ENCODE measurements at regions not wholly inside any gene's neighbourhood (a gene's known extent, or its start where the extent isn't known, plus 50 kb on each side); places are given as distances from the start of the nearest gene placed in this dataset.

DNA sequence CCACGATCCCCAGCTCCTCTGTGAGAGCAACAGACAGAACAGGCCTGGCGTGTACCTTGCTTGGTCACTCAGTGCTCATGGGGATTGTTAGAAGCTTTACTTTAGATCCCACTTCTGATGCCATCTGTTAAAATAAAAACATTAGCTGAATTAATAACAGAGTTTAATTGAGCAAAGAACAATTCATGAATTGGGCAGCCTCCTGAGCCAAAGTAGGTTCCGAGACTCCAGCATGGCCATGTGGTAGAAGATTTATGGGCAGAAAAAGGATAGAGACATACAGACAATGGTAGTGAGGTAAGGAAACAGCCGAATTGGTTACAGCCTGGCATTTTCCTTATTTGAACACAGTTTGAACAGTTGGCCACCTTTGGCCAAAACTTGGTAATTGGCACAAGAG, 223.9 kb upstream of the TRPC4 start:
- Histone ChIP-seq H3K9me1 (ENCODE audit: insufficient read depth, low read length) (no peaks in the 10 kb centered on the region), H3K56ac (ENCODE audit: extremely low read depth, insufficient read depth, low read length) (no peak overlapping the region), H3K4me3 (ENCODE audit: insufficient read depth, low read depth, low read length) (no peak overlapping the region), H2AK5ac (ENCODE audit: low read depth, low read length) (no peak overlapping the region), H3K4ac (ENCODE audit: low read depth, low read length) (no peak overlapping the region), H4K5ac (ENCODE audit: low read depth, low read length) (no peak overlapping the region), H3K4me2 (ENCODE audit: low read depth, low read length) (no peak overlapping the region), H3K14ac (replicated peaks; ENCODE audit: low read depth, low read length) (no peak overlapping the region), H3K18ac (ENCODE audit: low read depth, low read length) (no peak overlapping the region), H2BK15ac (ENCODE audit: low read depth, low read length) (no peak overlapping the region), H4K91ac (ENCODE audit: insufficient read depth, low read depth, low read length) (no peak overlapping the region), H3K79me1 (ENCODE audit: low read depth in 1 of 2, low read length in 2 of 2) (no peaks in the 10 kb centered on the region), H3K36me3 (ENCODE audit: control insufficient read depth, insufficient read depth, low read length) (no peaks in the 10 kb centered on the region), H3K23ac (ENCODE audit: low read depth, low read length) (no peak overlapping the region), H3K9ac (ENCODE audit: low read depth, low read length) (no peak overlapping the region), H2AK9ac (replicated peaks; ENCODE audit: low read depth, low read length, poor library complexity) (no peak overlapping the region), H2BK5ac (ENCODE audit: low read depth, low read length, poor library complexity, severe bottlenecking) (no peak overlapping the region), H2AFZ (replicated peaks; ENCODE audit: low read length, poor library complexity) (no peak overlapping the region), H3K9me3 (ENCODE audit: control insufficient read depth, insufficient read depth, low read length) (no peaks in the 10 kb centered on the region), H4K8ac (ENCODE audit: low read depth in 2 of 2, low read length in 2 of 2) (no peak overlapping the region), H2BK20ac (ENCODE audit: low read depth, low read length) (no peak overlapping the region), H2BK120ac (ENCODE audit: low read depth, low read length) (no peak overlapping the region), H3K27me3 (ENCODE audit: control insufficient read depth, insufficient read depth, low read length) (no peaks in the 10 kb centered on the region), H3K27ac (ENCODE audit: insufficient read depth, low read length) (no peak overlapping the region), H4K20me1 (ENCODE audit: insufficient read depth, low read length) (no peaks in the 10 kb centered on the region), H3K4me1 (ENCODE audit: control insufficient read depth, insufficient read depth, low read length) (no peaks in the 10 kb centered on the region)
- no peak for DNase-seq
- intact Hi-C loops (cut with micrococcal nuclease), result no loop called here
- dilution Hi-C loops (cut with HindIII; ENCODE audit: low sequenced_read_pairs, unreplicated experiment), result no loop called here
- POLR2A ChIA-PET (ENCODE audit: unreplicated experiment), result no interaction called here
- no TSS peak for BruUV-seq (replicated peaks)
- TF ChIP-seq CHD1 (IDR thresholded peaks at IDR 0.05; ENCODE audit: low read depth, low read length) (no peak), BHLHE40 (IDR thresholded peaks at IDR 0.05; ENCODE audit: low read depth, low read length) (no peak), RCOR1 (IDR thresholded peaks at IDR 0.05; ENCODE audit: insufficient replicate concordance, low read length) (no peak), CEBPB (IDR thresholded peaks at IDR 0.05; ENCODE audit: low read depth, low read length) (no peak), SMC3 (IDR thresholded peaks at IDR 0.05; ENCODE audit: low read depth, low read length) (no peak), MAFK (IDR thresholded peaks at IDR 0.05; ENCODE audit: low read depth, low read length) (no peak), POLR2A (IDR thresholded peaks at IDR 0.05; ENCODE audit: low read depth, low read length) (no peak), MAZ (IDR thresholded peaks at IDR 0.05; ENCODE audit: borderline replicate concordance, low read depth, low read length) (no peak), MXI1 (IDR thresholded peaks at IDR 0.05; ENCODE audit: borderline replicate concordance, low read depth, low read length) (no peak), RAD21 (IDR thresholded peaks at IDR 0.05; ENCODE audit: low read length) (no peak)
- TF ChIP-seq, protein P1, sequence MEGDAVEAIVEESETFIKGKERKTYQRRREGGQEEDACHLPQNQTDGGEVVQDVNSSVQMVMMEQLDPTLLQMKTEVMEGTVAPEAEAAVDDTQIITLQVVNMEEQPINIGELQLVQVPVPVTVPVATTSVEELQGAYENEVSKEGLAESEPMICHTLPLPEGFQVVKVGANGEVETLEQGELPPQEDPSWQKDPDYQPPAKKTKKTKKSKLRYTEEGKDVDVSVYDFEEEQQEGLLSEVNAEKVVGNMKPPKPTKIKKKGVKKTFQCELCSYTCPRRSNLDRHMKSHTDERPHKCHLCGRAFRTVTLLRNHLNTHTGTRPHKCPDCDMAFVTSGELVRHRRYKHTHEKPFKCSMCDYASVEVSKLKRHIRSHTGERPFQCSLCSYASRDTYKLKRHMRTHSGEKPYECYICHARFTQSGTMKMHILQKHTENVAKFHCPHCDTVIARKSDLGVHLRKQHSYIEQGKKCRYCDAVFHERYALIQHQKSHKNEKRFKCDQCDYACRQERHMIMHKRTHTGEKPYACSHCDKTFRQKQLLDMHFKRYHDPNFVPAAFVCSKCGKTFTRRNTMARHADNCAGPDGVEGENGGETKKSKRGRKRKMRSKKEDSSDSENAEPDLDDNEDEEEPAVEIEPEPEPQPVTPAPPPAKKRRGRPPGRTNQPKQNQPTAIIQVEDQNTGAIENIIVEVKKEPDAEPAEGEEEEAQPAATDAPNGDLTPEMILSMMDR (conservative IDR thresholded peaks at IDR 0.05; ENCODE audit: low read depth, low read length), result no peak
- TF ChIP-seq, protein P2, sequence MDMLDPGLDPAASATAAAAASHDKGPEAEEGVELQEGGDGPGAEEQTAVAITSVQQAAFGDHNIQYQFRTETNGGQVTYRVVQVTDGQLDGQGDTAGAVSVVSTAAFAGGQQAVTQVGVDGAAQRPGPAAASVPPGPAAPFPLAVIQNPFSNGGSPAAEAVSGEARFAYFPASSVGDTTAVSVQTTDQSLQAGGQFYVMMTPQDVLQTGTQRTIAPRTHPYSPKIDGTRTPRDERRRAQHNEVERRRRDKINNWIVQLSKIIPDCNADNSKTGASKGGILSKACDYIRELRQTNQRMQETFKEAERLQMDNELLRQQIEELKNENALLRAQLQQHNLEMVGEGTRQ (IDR thresholded peaks at IDR 0.05; ENCODE audit: low read depth, low read length), result no peak
- TF ChIP-seq, protein P3, sequence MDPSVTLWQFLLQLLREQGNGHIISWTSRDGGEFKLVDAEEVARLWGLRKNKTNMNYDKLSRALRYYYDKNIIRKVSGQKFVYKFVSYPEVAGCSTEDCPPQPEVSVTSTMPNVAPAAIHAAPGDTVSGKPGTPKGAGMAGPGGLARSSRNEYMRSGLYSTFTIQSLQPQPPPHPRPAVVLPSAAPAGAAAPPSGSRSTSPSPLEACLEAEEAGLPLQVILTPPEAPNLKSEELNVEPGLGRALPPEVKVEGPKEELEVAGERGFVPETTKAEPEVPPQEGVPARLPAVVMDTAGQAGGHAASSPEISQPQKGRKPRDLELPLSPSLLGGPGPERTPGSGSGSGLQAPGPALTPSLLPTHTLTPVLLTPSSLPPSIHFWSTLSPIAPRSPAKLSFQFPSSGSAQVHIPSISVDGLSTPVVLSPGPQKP (IDR thresholded peaks at IDR 0.05; ENCODE audit: borderline replicate concordance, low read depth, low read length), result no peak
- no peak for ATAC-seq (ENCODE audit: low read depth)
- CTCF ChIA-PET, result no interaction called here
- in situ Hi-C loops (cut with MboI; ENCODE audit: low sequenced_read_pairs), result no loop called here
- no CpG with 5 or more reads among the region's 4 CpGs for WGBS, 2 experiments (ENCODE audit: extremely low coverage in 2 of 2, insufficient read length in 1 of 2)
